Right ventricle myocardium superior (tissue), 1 donor: ENCODE measurements at regions not wholly inside any gene's neighbourhood (a gene's known extent, or its start where the extent isn't known, plus 50 kb on each side); places are given as distances from the start of the nearest gene placed in this dataset.

ENCODE experiments used
- ATAC-seq: fragments of 200-7000 bp; cut with Tn5 transposase; one replicate; pipeline ENCODE4 v1.9.1; 2020; ENCODE audit warnings: mild to moderate bottlenecking; ENCODE audit not compliant: poor library complexity
- DNase-seq: peaks from one replicate; pipeline ENCODE4 v3.0.0-alpha.2; 2020
- intact Hi-C: fragments of 100-400 bp; cut with DNase I; formaldehyde crosslinking; loops from one replicate; pipeline ENCODE4 v1.11.2; 2022
- donor health status: DM: no; HTN: yes; CAD: no; lungs with severe emphysema.

GRCh38 chr5:6183391-6184390, 194.7 kb downstream of the MED10 start:
- ATAC-seq (no peak), DNase-seq (no peak)
- intact Hi-C loops: no loop called here

DNA sequence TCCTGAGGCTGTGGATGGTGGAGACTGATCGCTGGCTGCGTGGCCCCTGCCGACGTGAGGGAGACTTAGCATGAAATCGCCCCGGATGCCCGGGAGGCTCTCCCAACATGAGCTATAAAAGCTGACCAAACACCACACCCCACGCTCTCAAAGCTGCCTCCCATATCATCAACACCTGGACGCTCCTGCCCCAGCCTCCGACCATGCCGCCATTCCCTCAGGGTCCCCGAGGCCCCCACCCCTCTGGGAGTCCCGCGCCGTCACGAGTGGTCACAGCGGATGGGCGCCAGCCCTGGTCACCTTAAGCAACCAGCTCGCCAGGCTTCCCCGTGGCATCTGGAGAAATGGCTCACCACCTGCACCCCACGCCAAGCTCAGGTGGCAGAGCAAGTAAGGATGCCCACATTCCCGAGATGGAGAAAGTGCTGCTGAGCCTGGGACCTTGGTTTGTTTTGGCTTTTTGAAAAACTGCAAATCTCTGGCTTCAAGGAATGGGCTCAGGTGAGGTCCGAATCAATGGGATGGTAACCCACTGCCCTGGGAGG, 196.0 kb downstream of the MED10 start:
- ATAC-seq: no peak

DNA sequence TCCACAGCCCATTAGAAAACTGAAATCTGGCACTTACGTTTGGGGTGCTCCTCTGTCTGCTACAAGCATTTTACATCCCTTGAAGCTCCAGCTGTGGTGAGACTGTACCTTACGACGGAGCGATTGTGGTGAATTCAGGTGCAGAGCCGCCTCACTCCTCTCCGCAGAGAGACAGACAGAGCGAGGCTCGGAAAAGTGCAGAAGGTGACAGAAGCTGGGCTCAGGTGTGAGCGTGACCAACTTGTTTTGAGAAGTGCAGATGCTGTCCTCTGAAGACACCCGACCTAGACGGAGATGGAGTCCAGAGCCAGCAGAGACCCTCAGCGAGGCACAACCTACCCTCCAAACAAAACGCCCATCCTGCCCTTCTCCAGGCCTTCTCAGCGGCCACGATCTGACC, 196.5 kb downstream of the MED10 start:
- intact Hi-C loops: no loop called here

More for the DNA sequence above, 196.0 kb downstream of the MED10 start:
- intact Hi-C loops: no loop called here
- DNase-seq: no peak

DNA sequence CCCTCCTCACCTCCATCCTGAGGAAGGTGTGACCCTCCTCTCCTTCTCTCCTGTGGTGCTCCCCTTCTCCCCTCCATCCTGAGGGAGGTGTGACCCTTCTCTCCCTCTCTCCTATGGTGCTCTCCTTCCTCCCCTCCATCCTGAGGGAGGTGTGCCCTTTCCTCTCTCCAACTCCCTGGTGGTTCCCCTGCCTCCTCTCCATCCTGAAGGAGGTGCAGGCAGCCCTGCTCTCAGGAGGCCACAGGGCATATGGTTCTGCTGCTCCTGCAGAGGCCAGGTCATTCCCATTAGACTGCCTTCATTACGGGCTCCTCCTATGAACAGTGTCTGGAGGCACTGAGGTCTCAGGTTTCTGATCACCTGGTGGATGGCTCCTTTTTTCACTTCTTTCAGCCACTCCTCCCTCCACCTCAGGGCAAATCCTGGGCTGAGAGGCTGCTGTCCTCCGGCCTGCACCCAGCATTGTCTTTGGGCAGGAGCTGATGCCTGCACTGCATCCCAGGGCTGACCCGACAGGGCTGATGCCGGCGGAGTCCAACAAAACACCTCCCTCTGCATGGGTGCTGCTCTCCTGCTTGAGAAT, 197.1 kb downstream of the MED10 start:
- DNase-seq: no peak
- no peak for ATAC-seq
- intact Hi-C loops: no loop called here

More for the DNA sequence above, 196.5 kb downstream of the MED10 start:
- ATAC-seq (no peak), DNase-seq (no peak)

DNA sequence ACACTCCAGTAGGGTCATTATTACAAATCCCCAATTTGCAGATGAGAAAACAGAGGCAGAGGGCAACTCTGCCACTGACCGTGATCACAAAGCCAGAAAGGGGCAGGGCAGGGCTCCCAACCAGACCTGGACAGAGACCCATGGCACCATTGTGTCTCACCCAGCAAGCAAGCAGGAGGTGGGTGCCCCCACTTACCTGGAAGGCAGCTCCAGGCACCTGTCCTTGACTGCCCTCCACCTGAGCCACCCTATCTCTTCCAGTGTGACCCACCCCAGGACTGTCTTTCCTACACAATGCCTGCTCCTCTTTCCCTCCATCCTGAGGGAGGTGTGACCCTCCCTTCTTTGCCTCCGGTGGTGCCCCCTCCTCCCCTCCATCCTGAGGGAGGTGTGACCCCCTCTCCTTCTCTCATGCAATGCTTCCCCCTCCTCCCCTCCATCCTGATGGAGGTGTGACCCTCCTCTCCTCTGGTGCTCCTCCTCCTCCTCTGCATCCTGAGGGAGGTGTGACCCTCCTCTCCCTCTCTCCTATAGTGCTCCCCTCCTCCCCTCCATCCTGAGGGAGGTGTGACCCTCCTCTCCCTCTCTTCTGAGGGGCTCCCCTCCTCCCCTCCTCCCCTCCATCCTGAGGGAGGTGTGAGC, 198.0 kb downstream of the MED10 start:
- no peak for DNase-seq
- intact Hi-C loops: no loop called here

GRCh38 chr5:6178846-6179532, 199.4 kb downstream of the MED10 start:
- DNase-seq (no peak), ATAC-seq (no peak)
- intact Hi-C loops: no loop called here

More for the DNA sequence above, 198.0 kb downstream of the MED10 start:
- ATAC-seq: no peak

DNA sequence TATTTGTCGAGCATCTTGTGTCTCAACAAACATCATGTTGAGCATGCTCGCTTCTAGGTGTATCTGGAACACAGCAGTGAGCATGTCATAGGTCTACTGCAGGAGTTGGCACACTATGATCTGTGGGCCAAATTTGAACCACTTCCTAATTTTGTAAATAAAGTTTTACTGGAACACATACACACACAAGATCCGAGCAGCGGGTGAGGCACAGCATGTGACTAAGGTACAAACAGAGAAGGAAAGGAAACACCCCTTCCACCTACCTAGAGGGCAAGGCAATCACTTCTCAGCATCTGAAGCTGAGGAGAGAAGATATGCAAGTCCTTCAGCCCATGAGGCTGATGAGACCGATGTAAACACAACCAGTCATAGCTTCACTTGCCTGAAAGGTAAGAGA, 200.4 kb downstream of the MED10 start:
- intact Hi-C loops: no loop called here
- DNase-seq: no peak
- no peak for ATAC-seq

- ATAC-seq: no peak
- intact Hi-C loops: no loop called here
These were observed 202.1 kb downstream of the MED10 start for GRCh38 chr5:6176102-6176693.

DNA sequence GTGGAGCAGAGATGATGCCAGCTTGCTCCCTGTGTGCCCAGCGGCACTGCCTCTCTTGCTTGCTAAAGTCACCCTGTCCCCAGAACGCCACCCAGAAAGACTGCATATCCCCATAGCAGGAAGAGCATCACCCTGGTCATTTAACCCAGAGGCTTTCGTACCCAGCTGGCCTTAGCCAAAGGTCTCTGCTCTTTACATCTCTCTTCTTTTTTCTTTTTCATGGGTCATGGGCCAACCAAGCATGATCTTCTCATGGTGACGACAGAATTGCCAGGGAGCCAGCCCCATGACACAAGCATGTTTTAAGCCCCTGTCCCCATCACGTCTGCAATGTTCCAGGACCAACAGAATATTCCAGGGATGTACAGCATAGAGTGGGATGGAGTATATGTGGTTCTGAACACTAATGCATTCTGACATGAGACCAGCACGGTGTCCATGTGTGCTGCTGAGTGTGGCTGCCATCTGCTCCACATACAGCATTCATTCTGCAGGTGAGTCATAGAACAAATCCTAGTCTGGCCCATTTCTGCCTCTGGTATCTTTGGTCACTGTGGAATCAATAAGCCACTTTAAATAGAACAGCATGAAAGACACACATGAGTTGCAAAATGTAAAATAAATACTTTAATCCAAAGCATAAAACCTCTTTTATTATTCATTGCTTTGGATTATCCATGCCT, 203.0 kb downstream of the MED10 start:
- DNase-seq (no peak), ATAC-seq (no peak)
- intact Hi-C loops: no loop called here

More at GRCh38 chr5:6176102-6176693, 202.1 kb downstream of the MED10 start:
- no peak for DNase-seq

DNA sequence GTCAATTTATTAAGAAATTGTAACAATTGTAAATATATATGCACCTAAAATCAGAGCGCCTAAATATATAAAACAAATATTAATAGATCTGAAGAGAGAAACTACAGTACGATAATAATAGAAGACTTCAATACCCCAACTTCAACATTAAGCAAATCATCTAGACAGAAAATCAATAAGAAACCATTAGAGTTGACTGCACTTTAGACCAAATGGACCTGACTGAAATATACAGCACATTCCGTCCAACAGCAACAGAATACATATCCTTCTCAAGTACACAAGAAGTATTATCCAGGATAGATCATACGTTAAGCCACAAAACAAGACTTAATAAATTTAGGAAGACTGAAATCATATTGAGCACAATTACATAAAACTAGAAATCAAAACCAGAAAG, 208.7 kb downstream of the MED10 start:
- ATAC-seq (no peak), DNase-seq (no peak)
- intact Hi-C loops: no loop called here

DNA sequence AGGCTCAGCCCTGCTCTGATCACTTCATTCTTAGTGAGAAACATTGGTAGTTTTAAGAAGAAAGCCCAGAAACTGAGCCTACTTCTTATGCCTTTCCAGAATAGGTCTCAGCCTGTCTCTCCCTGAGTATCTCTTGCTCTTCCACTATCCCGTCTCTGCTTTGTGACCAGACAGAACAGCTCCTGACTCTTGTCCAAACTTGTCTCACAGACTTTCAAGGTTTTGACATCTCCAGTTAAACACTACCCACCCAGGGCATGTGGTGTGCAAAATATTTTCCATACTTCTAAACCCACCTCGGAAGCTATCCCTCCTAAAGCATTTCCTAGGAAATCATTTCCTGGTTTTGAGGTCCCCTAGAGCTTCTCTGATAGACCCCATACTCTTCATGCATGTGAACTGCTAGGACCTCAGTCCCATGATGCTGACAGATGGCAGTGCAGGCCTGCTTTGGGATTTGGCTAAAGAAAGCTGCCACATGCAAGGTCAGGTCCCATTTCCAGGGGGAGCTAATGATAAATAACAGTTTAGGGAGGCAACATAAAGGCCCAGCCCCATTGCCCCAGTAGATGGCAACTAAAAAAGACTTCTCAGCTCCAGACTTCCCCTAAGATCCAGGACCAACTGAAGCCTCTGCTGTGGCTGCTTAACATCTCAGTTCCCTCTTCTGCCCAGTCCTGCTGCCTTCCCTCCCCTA, 211.5 kb downstream of the MED10 start:
- DNase-seq: no peak
- ATAC-seq: no peak
- intact Hi-C loops: no loop called here

DNA sequence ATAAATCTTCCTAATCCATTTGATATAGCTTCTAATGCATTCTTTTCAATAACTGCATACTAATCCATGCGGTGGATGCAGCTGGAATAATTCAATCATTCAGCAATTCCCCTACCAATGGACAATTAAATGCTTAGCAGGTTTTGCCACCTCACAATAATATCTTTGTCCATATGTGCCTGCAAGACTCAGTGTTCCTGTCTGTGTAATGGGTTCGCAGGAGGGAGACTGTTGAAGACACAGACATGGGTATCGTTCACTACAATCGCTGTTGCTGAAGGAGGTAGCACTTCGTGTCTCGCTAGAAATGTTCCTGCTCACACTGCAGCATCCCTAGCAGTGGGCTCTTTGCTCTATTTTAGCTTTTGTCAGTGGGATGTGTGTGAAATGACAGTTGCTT, 214.4 kb downstream of the MED10 start:
- no peak for DNase-seq
- no peak for ATAC-seq
- intact Hi-C loops: no loop called here

DNA sequence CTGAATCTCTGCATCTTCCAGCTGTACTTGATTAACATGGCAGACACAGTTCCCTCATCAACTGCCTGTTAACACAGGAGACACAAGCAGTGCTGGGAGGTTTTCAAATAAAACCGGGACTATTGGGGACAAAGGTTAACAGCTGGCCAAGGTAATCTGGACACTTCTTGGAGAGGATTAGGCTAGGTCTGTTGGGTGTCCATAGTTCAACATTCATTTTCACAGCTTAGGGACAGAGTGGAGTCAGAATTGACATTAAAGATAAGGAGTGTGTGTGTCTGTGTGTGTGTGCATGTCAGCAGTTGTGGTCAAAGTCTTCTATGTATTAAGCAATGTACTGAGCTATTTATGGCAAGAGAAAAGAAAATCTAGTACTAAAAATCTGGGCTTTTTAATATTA, 216.2 kb downstream of the MED10 start:
- intact Hi-C loops: no loop called here
- ATAC-seq (no peak), DNase-seq (no peak)

DNA sequence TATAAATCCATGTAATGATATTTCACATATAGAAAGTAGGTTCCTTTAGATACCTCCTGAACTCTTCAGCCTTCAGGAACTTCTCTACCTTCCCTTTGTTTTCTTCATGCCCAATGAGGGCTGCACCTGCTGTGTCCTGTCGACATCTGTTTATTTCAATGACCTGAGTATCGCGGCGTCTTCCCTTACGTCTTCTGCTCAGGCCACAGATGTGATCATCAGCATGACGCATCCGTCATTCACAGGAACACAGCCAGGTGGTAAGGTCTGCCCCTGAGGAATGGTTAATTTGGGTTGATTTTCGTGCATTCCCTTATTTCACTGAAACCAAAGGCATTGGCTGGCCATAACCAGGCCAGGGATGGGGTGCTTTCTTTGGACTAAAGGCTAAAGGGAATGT, 217.1 kb downstream of the MED10 start:
- ATAC-seq: no peak
- intact Hi-C loops: no loop called here
- no peak for DNase-seq

DNA sequence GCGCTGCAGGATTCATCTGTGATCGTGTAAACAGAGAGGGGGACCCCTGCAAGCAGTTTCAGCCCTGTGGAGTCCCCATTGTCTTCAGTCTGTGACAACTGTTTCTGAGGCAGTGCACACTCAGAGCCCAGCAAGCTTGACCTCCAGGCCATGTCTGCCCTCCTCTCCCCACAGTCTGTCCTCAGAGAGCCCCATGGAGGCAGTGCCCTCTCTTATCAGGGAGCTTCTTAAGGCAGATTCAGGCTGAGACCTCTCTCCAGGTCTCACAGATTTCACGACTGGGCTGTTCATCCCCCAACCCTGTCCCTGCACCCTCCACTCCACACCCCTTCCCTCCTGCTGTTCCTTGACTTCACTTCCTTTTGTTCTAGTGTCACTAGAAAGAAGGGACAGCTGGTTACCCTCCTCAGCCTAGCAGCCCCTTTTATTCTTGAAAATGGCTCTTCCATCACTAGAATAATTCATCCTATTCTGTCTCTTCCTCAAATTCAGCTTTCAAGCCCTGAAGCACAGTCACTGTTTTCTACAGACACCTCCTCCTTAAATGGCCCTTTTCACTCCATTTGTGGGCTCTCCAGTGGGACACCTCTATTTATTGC, 218.4 kb downstream of the MED10 start:
- ATAC-seq (no peak), DNase-seq (no peak)
- intact Hi-C loops: no loop called here

DNA sequence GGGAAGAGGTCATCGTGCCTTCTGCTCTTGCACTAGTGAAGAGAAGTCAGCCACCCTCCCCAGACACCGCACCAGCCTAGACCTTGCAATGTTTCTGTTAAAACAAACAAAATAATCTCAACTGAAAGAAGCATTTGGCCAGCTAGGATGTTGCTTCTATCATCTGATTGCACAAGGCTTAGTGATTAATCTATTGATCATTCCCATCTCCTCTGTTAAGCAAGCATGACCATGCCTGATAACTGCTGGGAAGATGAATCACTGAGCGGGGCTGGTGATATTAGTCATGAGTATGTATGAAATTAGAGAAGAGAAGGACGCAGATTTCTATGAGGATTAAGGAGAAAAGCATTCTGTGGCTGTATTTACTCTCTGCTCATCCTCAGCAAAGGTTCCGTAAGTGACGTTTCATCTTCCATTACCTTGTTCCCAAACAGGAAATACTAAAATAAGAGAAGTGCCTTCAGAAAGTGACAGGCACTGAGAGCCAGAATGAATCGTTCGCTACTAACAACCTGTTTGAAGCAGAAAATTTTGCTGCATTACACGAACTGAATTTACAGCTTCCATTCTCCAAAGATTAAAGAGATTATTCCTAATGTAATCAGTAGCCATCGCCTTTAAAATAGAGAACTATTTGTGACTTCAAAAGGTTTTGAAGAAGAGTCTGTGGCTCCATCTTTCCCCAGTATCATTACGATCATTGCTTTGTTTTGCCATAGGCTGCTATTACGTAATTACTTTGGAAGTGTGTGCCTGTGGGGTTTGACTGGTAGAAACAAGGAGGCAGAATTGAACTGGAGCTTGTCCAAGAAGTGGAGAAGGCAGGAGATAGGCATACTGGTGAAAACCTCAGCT, 219.1 kb downstream of the MED10 start:
- intact Hi-C loops: no loop called here
- DNase-seq (no peak), ATAC-seq (no peak)
